ENCODE measurements at regions not wholly inside any gene's neighbourhood (a gene's known extent, or its start where the extent isn't known, plus 50 kb on each side); places are given as distances from the start of the nearest gene placed in this dataset.

DNA sequence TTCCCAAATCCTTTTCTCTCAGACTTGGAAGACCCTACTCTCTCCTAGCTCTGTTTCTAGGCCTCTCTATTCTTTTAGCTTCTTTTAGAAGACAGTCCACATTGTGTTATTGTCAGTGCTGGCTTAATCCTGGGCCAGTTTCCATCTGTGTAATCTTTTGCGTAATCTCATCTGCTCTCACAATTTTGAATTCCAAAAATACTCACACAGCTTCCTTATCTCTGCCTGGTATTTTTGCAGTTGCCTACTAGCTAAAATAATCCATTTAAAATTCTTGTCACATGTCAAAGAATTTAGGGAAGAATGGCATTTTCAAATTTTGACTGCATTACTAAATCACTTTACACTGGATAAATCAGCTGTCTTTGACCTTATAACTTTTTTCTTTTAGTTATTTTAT is 200.6 kb upstream of the MEX3C start:
- no peak overlapping the region for H2BK20ac ChIP-seq (ENCODE audit: low read depth, low read length, poor library complexity, severe bottlenecking)
- H2BK12ac ChIP-seq (ENCODE audit: insufficient read length, low read depth, low read length), result no peak overlapping the region
- Mint-ChIP-seq H3K36me3 (ENCODE audit: insufficient read depth in 1 of 3, low read depth in 3 of 3) (peaks cover 0 to 6% (median 0%) of the 10 kb centered on the region in 3 experiments; a peak in 1 of 7 replicates), H3K27me3 (ENCODE audit: low read depth) (no peaks in the 10 kb centered on the region), H3K4me3 (no peak overlapping the region), H3K9me3 (peaks cover 0 to 2% of the 10 kb centered on the region in 2 experiments; a peak in 2 of 5 replicates), H3K4me1 (peaks cover 24 to 25% of the 10 kb centered on the region in 2 experiments), H3K27ac (no peak overlapping the region)
- H2BK15ac ChIP-seq (ENCODE audit: low read depth, low read length), result no peak overlapping the region
- H2AK5ac ChIP-seq (ENCODE audit: insufficient read length, low read length), result no peak overlapping the region
- H3K27ac ChIP-seq (ENCODE audit: insufficient read length, low read depth, low read length), result no peak overlapping the region
- H3K79me1 ChIP-seq (ENCODE audit: insufficient read depth, low read depth, low read length, poor library complexity, severe bottlenecking), result no peaks in the 10 kb centered on the region
- DNase-seq, result no peak
- no peak overlapping the region for H3K23ac ChIP-seq (ENCODE audit: insufficient read length, low read depth, low read length)
- H2BK5ac ChIP-seq (ENCODE audit: insufficient read length, low read length), result no peak overlapping the region
- no peak overlapping the region for H3K14ac ChIP-seq (ENCODE audit: insufficient read depth, low read length)
- no peak overlapping the region for H2BK120ac ChIP-seq (ENCODE audit: low read depth, low read length, poor library complexity, severe bottlenecking)
- H3K4me2 ChIP-seq (ENCODE audit: insufficient read depth, insufficient read length, low read length), result no peak overlapping the region
- no peaks in the 10 kb centered on the region for H4K20me1 ChIP-seq (ENCODE audit: control insufficient read depth, insufficient read depth, insufficient read length)
- no peak overlapping the region for H3K9ac ChIP-seq (ENCODE audit: extremely low read depth, insufficient read length, low read length)
- no CpG with 5 or more reads among the region's 1 CpG for WGBS (ENCODE audit: extremely low coverage, insufficient read length, low lambda C conversion rate)
- peaks cover under 1% of the 10 kb centered on the region; the same call in 1 of the 2 replicates for H3K4me1 ChIP-seq (ENCODE audit: insufficient read depth, low read length)
- H4K5ac ChIP-seq (ENCODE audit: insufficient read length, low read depth, low read length), result no peak overlapping the region
- TF ChIP-seq, protein P1, sequence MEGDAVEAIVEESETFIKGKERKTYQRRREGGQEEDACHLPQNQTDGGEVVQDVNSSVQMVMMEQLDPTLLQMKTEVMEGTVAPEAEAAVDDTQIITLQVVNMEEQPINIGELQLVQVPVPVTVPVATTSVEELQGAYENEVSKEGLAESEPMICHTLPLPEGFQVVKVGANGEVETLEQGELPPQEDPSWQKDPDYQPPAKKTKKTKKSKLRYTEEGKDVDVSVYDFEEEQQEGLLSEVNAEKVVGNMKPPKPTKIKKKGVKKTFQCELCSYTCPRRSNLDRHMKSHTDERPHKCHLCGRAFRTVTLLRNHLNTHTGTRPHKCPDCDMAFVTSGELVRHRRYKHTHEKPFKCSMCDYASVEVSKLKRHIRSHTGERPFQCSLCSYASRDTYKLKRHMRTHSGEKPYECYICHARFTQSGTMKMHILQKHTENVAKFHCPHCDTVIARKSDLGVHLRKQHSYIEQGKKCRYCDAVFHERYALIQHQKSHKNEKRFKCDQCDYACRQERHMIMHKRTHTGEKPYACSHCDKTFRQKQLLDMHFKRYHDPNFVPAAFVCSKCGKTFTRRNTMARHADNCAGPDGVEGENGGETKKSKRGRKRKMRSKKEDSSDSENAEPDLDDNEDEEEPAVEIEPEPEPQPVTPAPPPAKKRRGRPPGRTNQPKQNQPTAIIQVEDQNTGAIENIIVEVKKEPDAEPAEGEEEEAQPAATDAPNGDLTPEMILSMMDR (conservative IDR thresholded peaks at IDR 0.05), result no peak
- no peak overlapping the region for H4K91ac ChIP-seq (ENCODE audit: insufficient read length, low read depth, low read length)
- no peak overlapping the region for H3K18ac ChIP-seq (ENCODE audit: insufficient read length, low read depth, low read length)
- no peaks in the 10 kb centered on the region for H3K27me3 ChIP-seq (ENCODE audit: insufficient read depth, low read length)
- no peak overlapping the region for H3K56ac ChIP-seq (ENCODE audit: insufficient read length, low read depth, low read length)
- H3T11ph ChIP-seq (ENCODE audit: low read length), result no peak overlapping the region
- no peaks in the 10 kb centered on the region for H3K79me2 ChIP-seq (ENCODE audit: insufficient read depth, low read length)
- H2AFZ ChIP-seq (ENCODE audit: low read length), result no peak overlapping the region
- no peaks in the 10 kb centered on the region for H3K23me2 ChIP-seq (ENCODE audit: insufficient read length, low read depth, low read length, poor library complexity, severe bottlenecking)
- no peak overlapping the region for H4K8ac ChIP-seq (replicated peaks; ENCODE audit: insufficient read length, low read depth, low read length)
- H3K4ac ChIP-seq (ENCODE audit: low read depth, low read length), result no peak overlapping the region
- no peaks in the 10 kb centered on the region for H3K9me3 ChIP-seq (ENCODE audit: control insufficient read depth, low read depth, low read length)
